IMR-90 (cell line): ENCODE measurements at regions not wholly inside any gene's neighbourhood (a gene's known extent, or its start where the extent isn't known, plus 50 kb on each side); places are given as distances from the start of the nearest gene placed in this dataset.

ENCODE experiments used
- ATAC-seq: fragments of 200-7000 bp; cut with Tn5 transposase; 2 replicates; pipeline ENCODE4 v1.9.1; 2020; ENCODE audit warnings: low read depth, mild to moderate bottlenecking, moderate library complexity
- BruUV-seq: library from RNA; stranded (reverse); fragments of 400-500 nt; replicated peaks from 2 replicates; lab custom pipeline; 2021; lab: Mats Ljungman, UMichigan
- CTCF ChIA-PET: fragments of 300-600 bp; formaldehyde crosslinking; extraction: SDS; loops from one replicate; lab custom pipeline; 2021; ENCODE audit warnings: antibody characterized with exemption; lab: Yijun Ruan, JAX
- POLR2A ChIA-PET: fragments of 300-600 bp; sonication (Branson Sonifier 250); formaldehyde crosslinking; loops from one replicate; lab custom pipeline; 2022; ENCODE audit warnings: antibody characterized with exemption; ENCODE audit not compliant: unreplicated experiment; lab: Charles Lee
- DNase-seq: peaks from one replicate; pipeline ENCODE4 v3.0.0; 2013
- H2AFZ ChIP-seq: replicated peaks from 2 replicates; pipeline ENCODE3; 2013; ENCODE audit warnings: low read length, mild to moderate bottlenecking; ENCODE audit not compliant: poor library complexity
- H2AK5ac ChIP-seq: 2 replicates; pipeline ENCODE4 v1.6.1; 2013; ENCODE audit warnings: low read depth, low read length, inconsistent platforms
- H2AK9ac ChIP-seq: replicated peaks from 2 replicates; pipeline ENCODE3; 2013; ENCODE audit warnings: mild to moderate bottlenecking, low read depth, low read length, moderate library complexity; ENCODE audit not compliant: poor library complexity
- H2BK120ac ChIP-seq: 2 replicates; pipeline ENCODE4 v1.6.1; 2013; ENCODE audit warnings: low read depth, low read length, inconsistent platforms
- H2BK15ac ChIP-seq: 3 replicates; pipeline ENCODE4 v1.6.1; 2013; ENCODE audit warnings: low read depth, low read length, inconsistent platforms
- H2BK20ac ChIP-seq: 2 replicates; pipeline ENCODE4 v1.6.1; 2013; ENCODE audit warnings: low read depth, mild to moderate bottlenecking, inconsistent platforms, low read length, moderate library complexity
- H2BK5ac ChIP-seq: 2 replicates; pipeline ENCODE4 v1.6.1; 2013; ENCODE audit warnings: mild to moderate bottlenecking, low read depth, low read length, inconsistent platforms; ENCODE audit not compliant: poor library complexity, severe bottlenecking
- H3K14ac ChIP-seq: replicated peaks from 2 replicates; pipeline ENCODE4 v1.6.1; 2013; ENCODE audit warnings: low read depth, low read length, inconsistent platforms
- H3K18ac ChIP-seq: 2 replicates; pipeline ENCODE4 v1.6.1; 2013; ENCODE audit warnings: low read depth, low read length, control low read depth
- H3K23ac ChIP-seq: 2 replicates; pipeline ENCODE4 v1.6.1; 2013; ENCODE audit warnings: low read depth, low read length, inconsistent platforms
- H3K27ac ChIP-seq: 2 replicates; pipeline ENCODE4 v1.5.1; 2013; ENCODE audit warnings: mild to moderate bottlenecking, control low read depth, low read length; ENCODE audit not compliant: insufficient read depth
- H3K27me3 ChIP-seq: 2 replicates; pipeline ENCODE4 v1.6.1; 2013; ENCODE audit warnings: low read length; ENCODE audit not compliant: control insufficient read depth, insufficient read depth
- H3K36me3 ChIP-seq: 2 replicates; pipeline ENCODE4 v1.6.1; 2013; ENCODE audit warnings: low read length, mixed read lengths; ENCODE audit not compliant: control insufficient read depth, insufficient read depth
- H3K4ac ChIP-seq: 2 replicates; pipeline ENCODE4 v1.6.1; 2013; ENCODE audit warnings: low read depth, low read length, inconsistent platforms
- H3K4me1 ChIP-seq: 2 replicates; pipeline ENCODE4 v1.6.1; 2013; ENCODE audit warnings: low read length, mixed read lengths; ENCODE audit not compliant: control insufficient read depth, insufficient read depth
- H3K4me2 ChIP-seq: 2 replicates; pipeline ENCODE4 v1.6.1; 2013; ENCODE audit warnings: low read depth, mild to moderate bottlenecking, control low read depth, low read length, moderate library complexity
- H3K4me3 ChIP-seq: 2 replicates; pipeline ENCODE4 v1.5.1; 2013; ENCODE audit warnings: low read depth, mild to moderate bottlenecking, control low read depth, low read length, moderate library complexity; ENCODE audit not compliant: insufficient read depth
- H3K56ac ChIP-seq: 2 replicates; pipeline ENCODE4 v1.6.1; 2013; ENCODE audit warnings: low read length, inconsistent platforms; ENCODE audit not compliant: insufficient read depth; ENCODE audit errors: extremely low read depth
- H3K79me1 ChIP-seq, 2 experiments: 2 replicates each; pipeline ENCODE4 v1.6.1; 2013; ENCODE audit warnings: low read length in 2 of 2, inconsistent platforms in 1 of 2, low read depth in 1 of 2
- H3K9ac ChIP-seq: 2 replicates; pipeline ENCODE4 v1.6.1; 2013; ENCODE audit warnings: low read depth, low read length, control low read depth
- H3K9me1 ChIP-seq: 2 replicates; pipeline ENCODE4 v1.6.1; 2013; ENCODE audit warnings: low read length, inconsistent platforms; ENCODE audit not compliant: insufficient read depth
- H3K9me3 ChIP-seq: 2 replicates; pipeline ENCODE4 v1.6.1; 2013; ENCODE audit warnings: low read length; ENCODE audit not compliant: control insufficient read depth, insufficient read depth
- H4K20me1 ChIP-seq: 2 replicates; pipeline ENCODE4 v1.6.1; 2013; ENCODE audit warnings: low read length, inconsistent platforms; ENCODE audit not compliant: insufficient read depth
- H4K5ac ChIP-seq: 2 replicates; pipeline ENCODE4 v1.6.1; 2013; ENCODE audit warnings: mild to moderate bottlenecking, low read depth, low read length, control low read depth
- H4K8ac ChIP-seq, 2 experiments: 2 replicates each; pipeline ENCODE4 v1.6.1; 2013; ENCODE audit warnings: low read depth in 2 of 2, low read length in 2 of 2, control low read depth in 1 of 2, inconsistent platforms in 1 of 2
- H4K91ac ChIP-seq: 2 replicates; pipeline ENCODE4 v1.6.1; 2013; ENCODE audit warnings: low read depth, low read length, inconsistent platforms; ENCODE audit not compliant: insufficient read depth
- CEBPB ChIP-seq: IDR thresholded peaks from 2 replicates; pipeline ENCODE4 v1.6.1; 2012; ENCODE audit warnings: low read depth, low read length, improper control_type of control experiment
- FOS ChIP-seq: fragments of 150-350 bp; IDR thresholded peaks from 2 replicates; pipeline ENCODE4 v1.6.1; 2016; ENCODE audit warnings: low read depth, low read length
- MAZ ChIP-seq: IDR thresholded peaks from 2 replicates; pipeline ENCODE4 v1.6.1; 2012; ENCODE audit warnings: low read depth, mild to moderate bottlenecking, low read length, improper control_type of control experiment, moderate library complexity, borderline replicate concordance
- MXI1 ChIP-seq: IDR thresholded peaks from 2 replicates; pipeline ENCODE4 v1.6.1; 2012; ENCODE audit warnings: low read depth, mild to moderate bottlenecking, low read length, moderate library complexity, borderline replicate concordance
- NFE2L2 ChIP-seq: fragments of 150-350 bp; IDR thresholded peaks from 2 replicates; pipeline ENCODE4 v1.6.1; 2016; ENCODE audit warnings: low read depth, mild to moderate bottlenecking, low read length
- POLR2A ChIP-seq: IDR thresholded peaks from 2 replicates; pipeline ENCODE4 v1.6.1; 2012; ENCODE audit warnings: mild to moderate bottlenecking, low read depth, low read length
- RAD21 ChIP-seq: IDR thresholded peaks from 2 replicates; pipeline ENCODE4 v1.6.1; 2012; ENCODE audit warnings: low read length, improper control_type of control experiment
- SMC3 ChIP-seq: fragments of 150-350 bp; IDR thresholded peaks from 2 replicates; pipeline ENCODE4 v1.6.1; 2016; ENCODE audit warnings: low read depth, mild to moderate bottlenecking, antibody characterized with exemption, low read length, moderate library complexity
- WGBS, 2 experiments: methylation state at CpG; one replicate each; pipeline versions ENCODE4 v1.1.5 to v1.1.7; 2013; ENCODE audit warnings: missing lambda C conversion rate in 2 of 2; ENCODE audit not compliant: insufficient read length in 1 of 2; ENCODE audit errors: extremely low coverage in 2 of 2; 5-methylcytosine and 5-hydroxymethylcytosine counted together
- dilution Hi-C: fragments of 300-500 bp; cut with HindIII; formaldehyde crosslinking; loops from one replicate; pipeline ENCODE4 v1.14.3; 2018; ENCODE audit warnings: low sequenced_read_pairs; ENCODE audit not compliant: unreplicated experiment
- in situ Hi-C: fragments of 300-500 bp; cut with MboI; formaldehyde crosslinking; loops from 3 replicates; pipeline ENCODE4 v1.14.3; 2019; ENCODE audit warnings: low sequenced_read_pairs, inconsistent platforms, mixed read lengths
- intact Hi-C: fragments of 100-400 bp; cut with micrococcal nuclease; formaldehyde crosslinking; loops from 2 replicates; pipeline ENCODE4 v1.10.0; 2022
- TF ChIP-seq, protein P1 (sequence below): fragments of 150-350 bp; IDR thresholded peaks from 2 replicates; pipeline ENCODE4 v1.6.1; 2016; ENCODE audit warnings: low read depth, mild to moderate bottlenecking, low read length, moderate library complexity, borderline replicate concordance
- TF ChIP-seq, protein P2 (sequence below): conservative IDR thresholded peaks from 2 replicates; pipeline ENCODE4 v1.5.1; 2012; ENCODE audit warnings: mild to moderate bottlenecking, low read depth, low read length, improper control_type of control experiment
- TF ChIP-seq, protein P3 (sequence below): fragments of 150-350 bp; IDR thresholded peaks from 2 replicates; pipeline ENCODE4 v1.6.1; 2017; ENCODE audit warnings: mild to moderate bottlenecking, antibody characterized with exemption, low read length, low read depth

DNA sequence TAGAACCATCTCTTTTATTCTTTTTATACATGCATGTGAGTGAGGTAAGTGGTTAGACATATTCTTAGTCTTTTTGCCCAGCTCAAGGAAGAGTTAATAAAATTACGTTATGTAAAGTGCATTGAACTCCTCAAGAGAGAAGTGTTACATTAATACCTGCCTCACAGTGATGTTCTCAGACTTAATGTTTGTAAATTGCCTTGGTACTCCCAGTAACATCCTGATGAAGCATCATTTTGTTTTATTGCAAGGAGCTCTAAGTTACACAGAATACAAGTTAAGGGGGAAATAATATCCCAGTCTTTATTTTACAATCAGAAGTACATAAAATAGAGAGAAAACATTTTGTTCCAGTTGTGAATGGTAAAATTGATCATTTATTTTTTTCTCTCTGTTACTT is 89.5 kb upstream of the ARRDC3 start:
- Histone ChIP-seq H2BK5ac (no peak overlapping the region), H4K20me1 (no peaks in the 10 kb centered on the region), H4K5ac (no peak overlapping the region), H3K56ac (no peak overlapping the region), H3K27ac (no peak overlapping the region), H2AK5ac (no peak overlapping the region), H2BK120ac (no peak overlapping the region), H2AK9ac (no peak overlapping the region), H3K36me3 (no peaks in the 10 kb centered on the region), H2BK15ac (no peak overlapping the region), H3K9me3 (no peaks in the 10 kb centered on the region), H3K23ac (no peak overlapping the region), H3K4me2 (no peak overlapping the region), H3K79me1 (no peaks in the 10 kb centered on the region), H3K9me1 (no peaks in the 10 kb centered on the region), H3K14ac (no peak overlapping the region), H3K4me3 (no peak overlapping the region), H3K4me1 (no peaks in the 10 kb centered on the region), H3K18ac (no peak overlapping the region), H2BK20ac (no peak overlapping the region), H4K8ac (no peak overlapping the region), H3K9ac (no peak overlapping the region), H3K27me3 (no peaks in the 10 kb centered on the region), H4K91ac (no peak overlapping the region), H2AFZ (no peak overlapping the region), H3K4ac (no peak overlapping the region)
- CTCF ChIA-PET: no interaction called here
- DNase-seq (no peak), ATAC-seq (no peak)
- intact Hi-C loops (no loop called here), in situ Hi-C loops (no loop called here), dilution Hi-C loops (no loop called here)
- no CpG with 5 or more reads among the region's 1 CpG for WGBS, 2 experiments
- POLR2A ChIA-PET: no interaction called here
- TF ChIP-seq RAD21 (no peak), MAZ (no peak), NFE2L2 (no peak), CEBPB (no peak), POLR2A (no peak), FOS (no peak), MXI1 (no peak), SMC3 (no peak)
- TF ChIP-seq, protein P1, sequence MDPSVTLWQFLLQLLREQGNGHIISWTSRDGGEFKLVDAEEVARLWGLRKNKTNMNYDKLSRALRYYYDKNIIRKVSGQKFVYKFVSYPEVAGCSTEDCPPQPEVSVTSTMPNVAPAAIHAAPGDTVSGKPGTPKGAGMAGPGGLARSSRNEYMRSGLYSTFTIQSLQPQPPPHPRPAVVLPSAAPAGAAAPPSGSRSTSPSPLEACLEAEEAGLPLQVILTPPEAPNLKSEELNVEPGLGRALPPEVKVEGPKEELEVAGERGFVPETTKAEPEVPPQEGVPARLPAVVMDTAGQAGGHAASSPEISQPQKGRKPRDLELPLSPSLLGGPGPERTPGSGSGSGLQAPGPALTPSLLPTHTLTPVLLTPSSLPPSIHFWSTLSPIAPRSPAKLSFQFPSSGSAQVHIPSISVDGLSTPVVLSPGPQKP: no peak
- TF ChIP-seq, protein P2, sequence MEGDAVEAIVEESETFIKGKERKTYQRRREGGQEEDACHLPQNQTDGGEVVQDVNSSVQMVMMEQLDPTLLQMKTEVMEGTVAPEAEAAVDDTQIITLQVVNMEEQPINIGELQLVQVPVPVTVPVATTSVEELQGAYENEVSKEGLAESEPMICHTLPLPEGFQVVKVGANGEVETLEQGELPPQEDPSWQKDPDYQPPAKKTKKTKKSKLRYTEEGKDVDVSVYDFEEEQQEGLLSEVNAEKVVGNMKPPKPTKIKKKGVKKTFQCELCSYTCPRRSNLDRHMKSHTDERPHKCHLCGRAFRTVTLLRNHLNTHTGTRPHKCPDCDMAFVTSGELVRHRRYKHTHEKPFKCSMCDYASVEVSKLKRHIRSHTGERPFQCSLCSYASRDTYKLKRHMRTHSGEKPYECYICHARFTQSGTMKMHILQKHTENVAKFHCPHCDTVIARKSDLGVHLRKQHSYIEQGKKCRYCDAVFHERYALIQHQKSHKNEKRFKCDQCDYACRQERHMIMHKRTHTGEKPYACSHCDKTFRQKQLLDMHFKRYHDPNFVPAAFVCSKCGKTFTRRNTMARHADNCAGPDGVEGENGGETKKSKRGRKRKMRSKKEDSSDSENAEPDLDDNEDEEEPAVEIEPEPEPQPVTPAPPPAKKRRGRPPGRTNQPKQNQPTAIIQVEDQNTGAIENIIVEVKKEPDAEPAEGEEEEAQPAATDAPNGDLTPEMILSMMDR: no peak
- TF ChIP-seq, protein P3, sequence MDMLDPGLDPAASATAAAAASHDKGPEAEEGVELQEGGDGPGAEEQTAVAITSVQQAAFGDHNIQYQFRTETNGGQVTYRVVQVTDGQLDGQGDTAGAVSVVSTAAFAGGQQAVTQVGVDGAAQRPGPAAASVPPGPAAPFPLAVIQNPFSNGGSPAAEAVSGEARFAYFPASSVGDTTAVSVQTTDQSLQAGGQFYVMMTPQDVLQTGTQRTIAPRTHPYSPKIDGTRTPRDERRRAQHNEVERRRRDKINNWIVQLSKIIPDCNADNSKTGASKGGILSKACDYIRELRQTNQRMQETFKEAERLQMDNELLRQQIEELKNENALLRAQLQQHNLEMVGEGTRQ: no peak
- no TSS peak for BruUV-seq
